SK-N-SH (cell line): ENCODE measurements at regions not wholly inside any gene's neighbourhood (a gene's known extent, or its start where the extent isn't known, plus 50 kb on each side); places are given as distances from the start of the nearest gene placed in this dataset.

Experiments
- CTCF ChIA-PET: fragments of 300-600, 350-600 bp; formaldehyde crosslinking; extraction: SDS; loops from one replicate; lab custom pipeline; 2021; lab: Yijun Ruan, JAX
- POLR2A ChIA-PET: fragments of 350-600 bp; sonication (Branson Sonifier 250); formaldehyde crosslinking; extraction: SDS; loops from one replicate; lab custom pipeline; 2020; ENCODE audit warnings: antibody characterized with exemption, inconsistent platforms; lab: Yijun Ruan, JAX
- DNase-seq: peaks from one replicate; pipeline ENCODE4 v3.0.0; 2012
- H2AFZ ChIP-seq: fragments of 200-600 bp; sonication (generic); 2 replicates; pipeline ENCODE4 v1.8.1; 2016; ENCODE audit warnings: antibody characterized with exemption, mild to moderate bottlenecking, low read depth
- H3F3A ChIP-seq: fragments of 200-600 bp; sonication (generic); replicated peaks from 2 replicates; pipeline ENCODE3; 2016; ENCODE audit warnings: antibody characterized with exemption, mild to moderate bottlenecking; ENCODE audit not compliant: insufficient read depth
- H3K27ac ChIP-seq, 2 experiments: fragments of 200-500 bp in 1 of 2; fragments of 200-600 bp in 1 of 2; sonication (Bioruptor generic) in 1 of 2; sonication (generic), shearing (Covaris generic) in 1 of 2; 2 replicates each; pipeline versions ENCODE4 v1.5.1 to v1.6.1; 2014 to 2016; ENCODE audit warnings: low read depth in 2 of 2, inconsistent platforms in 1 of 2, low read length in 1 of 2, mild to moderate bottlenecking in 1 of 2, mixed read lengths in 1 of 2
- H3K27me3 ChIP-seq: fragments of 200-600 bp; sonication (generic), shearing (Covaris generic); 2 replicates; pipeline ENCODE4 v1.6.1; 2016; ENCODE audit warnings: mixed run types; ENCODE audit not compliant: insufficient read depth
- H3K36me3 ChIP-seq, 2 experiments: fragments of 200-500 bp in 1 of 2; fragments of 200-600 bp in 1 of 2; sonication (Bioruptor generic) in 1 of 2; sonication (generic) in 1 of 2; replicated peaks in 1 of 2; 2 replicates each; pipeline versions ENCODE3 to v1.5.1; 2014 to 2016; ENCODE audit warnings: low read length in 1 of 2, mild to moderate bottlenecking in 1 of 2; ENCODE audit not compliant: insufficient read depth in 2 of 2, control insufficient read depth in 1 of 2
- H3K4me1 ChIP-seq, 2 experiments: fragments of 200-500 bp in 1 of 2; fragments of 200-600 bp in 1 of 2; sonication (Bioruptor generic) in 1 of 2; sonication (generic), shearing (Covaris generic) in 1 of 2; 2 replicates each; pipeline versions ENCODE4 v1.5.1 to v1.6.1; 2014 to 2016; ENCODE audit warnings: low read depth in 1 of 2, low read length in 1 of 2, mixed run types in 1 of 2; ENCODE audit not compliant: insufficient read depth in 2 of 2, control insufficient read depth in 1 of 2
- H3K4me2 ChIP-seq: fragments of 200-600 bp; sonication (generic), shearing (Covaris generic); 2 replicates; pipeline ENCODE4 v1.6.1; 2017; ENCODE audit warnings: mixed run types
- H3K4me3 ChIP-seq, 2 experiments: fragments of 200-500 bp in 1 of 2; fragments of 200-600 bp in 1 of 2; sonication (Bioruptor generic) in 1 of 2; sonication (generic), shearing (Covaris generic) in 1 of 2; 2 replicates each; pipeline versions ENCODE4 v1.5.1 to v1.8.1; 2014 to 2016; ENCODE audit warnings: low read depth in 2 of 2, inconsistent platforms in 1 of 2, low read length in 1 of 2, mild to moderate bottlenecking in 1 of 2, mixed read lengths in 1 of 2, moderate library complexity in 1 of 2
- H3K79me2 ChIP-seq: fragments of 200-600 bp; sonication (generic); 2 replicates; pipeline ENCODE4 v1.8.1; 2017; ENCODE audit warnings: mild to moderate bottlenecking; ENCODE audit not compliant: insufficient read depth
- H3K9ac ChIP-seq: fragments of 200-600 bp; sonication (generic); 2 replicates; pipeline ENCODE4 v1.6.1; 2017; ENCODE audit warnings: mixed run types
- H3K9me2 ChIP-seq: fragments of 200-600 bp; sonication (generic); 2 replicates; pipeline ENCODE4 v1.6.1; 2017; ENCODE audit warnings: mixed run types
- H3K9me3 ChIP-seq: fragments of 200-600 bp; sonication (generic); 2 replicates; pipeline ENCODE4 v1.6.1; 2017; ENCODE audit warnings: mixed run types, mild to moderate bottlenecking, moderate library complexity
- H4K20me1 ChIP-seq: fragments of 200-600 bp; sonication (generic); 2 replicates; pipeline ENCODE4 v1.6.1; 2017; ENCODE audit warnings: mild to moderate bottlenecking, mixed run types; ENCODE audit not compliant: insufficient read depth
- CTCF ChIP-seq: fragments of 200-600 bp; sonication (generic); IDR thresholded peaks from 2 replicates; pipeline ENCODE4 v1.6.1; 2017; ENCODE audit warnings: antibody characterized with exemption, mild to moderate bottlenecking, moderate library complexity
- FOXM1 ChIP-seq: IDR thresholded peaks from 2 replicates; pipeline ENCODE4 v1.4.0; 2012; ENCODE audit warnings: low read depth, mild to moderate bottlenecking
- MEF2A ChIP-seq: IDR thresholded peaks from 2 replicates; pipeline ENCODE4 v1.4.0; 2012; ENCODE audit warnings: low read depth, borderline replicate concordance
- RCOR1 ChIP-seq: fragments of 150-350 bp; IDR thresholded peaks from 2 replicates; pipeline ENCODE4 v1.6.1; 2017; ENCODE audit warnings: antibody characterized with exemption, low read length
- REST ChIP-seq: IDR thresholded peaks from 2 replicates; pipeline ENCODE4 v1.6.1; 2012; ENCODE audit warnings: mild to moderate bottlenecking, low read depth, low read length, moderate library complexity
- RFX5 ChIP-seq: IDR thresholded peaks from 2 replicates; pipeline ENCODE4 v1.6.1; 2012; ENCODE audit warnings: mild to moderate bottlenecking, improper control_type of control experiment, low read length
- RXRA ChIP-seq: IDR thresholded peaks from 2 replicates; pipeline ENCODE4 v1.4.0; 2012; ENCODE audit warnings: low read depth, mild to moderate bottlenecking, borderline replicate concordance
- TCF12 ChIP-seq: IDR thresholded peaks from 2 replicates; pipeline ENCODE4 v1.4.0; 2012
- WGBS: methylation state at CpG from one replicate; pipeline ENCODE4 v1.1.6; 2017; ENCODE audit warnings: low lambda C conversion rate; 5-methylcytosine and 5-hydroxymethylcytosine counted together
- TF ChIP-seq, protein P1 (sequence below): fragments of 150-350 bp; IDR thresholded peaks from 2 replicates; pipeline ENCODE4 v1.6.1; 2017; ENCODE audit warnings: antibody characterized with exemption, low read length, low read depth, borderline replicate concordance

- CTCF ChIA-PET = interaction anchor here (0.8 kb wide), 1 partner anchor 30 kb away, joined by 3 read pairs; no protein-coding TSS in a partner anchor
- H3F3A ChIP-seq = peaks cover 22% of the 10 kb centered on the region
- H3K9ac ChIP-seq = peak overlapping the region; percentile 63; the same call in 1 of the 2 replicates
- POLR2A ChIA-PET = no interaction called here
- no peak overlapping the region for H3K4me3 ChIP-seq
- H2AFZ ChIP-seq = peak overlapping the region; percentile 32; the same call in 1 of the 2 replicates
- 81% methylated on average over 5 of the region's 5 CpGs for WGBS
- no peaks in the 10 kb centered on the region for H4K20me1 ChIP-seq
- H3K79me2 ChIP-seq = no peaks in the 10 kb centered on the region
- peak overlapping the region in 1 of 2 experiments; percentile 97; a peak in 2 of 4 replicates for H3K27ac ChIP-seq
- no peak for DNase-seq
- no peaks in the 10 kb centered on the region for H3K36me3 ChIP-seq
- no peaks in the 10 kb centered on the region for H3K27me3 ChIP-seq
- no peaks in the 10 kb centered on the region for H3K9me2 ChIP-seq
- peak; percentile 47 for TF ChIP-seq CTCF
- TF ChIP-seq, protein P1, sequence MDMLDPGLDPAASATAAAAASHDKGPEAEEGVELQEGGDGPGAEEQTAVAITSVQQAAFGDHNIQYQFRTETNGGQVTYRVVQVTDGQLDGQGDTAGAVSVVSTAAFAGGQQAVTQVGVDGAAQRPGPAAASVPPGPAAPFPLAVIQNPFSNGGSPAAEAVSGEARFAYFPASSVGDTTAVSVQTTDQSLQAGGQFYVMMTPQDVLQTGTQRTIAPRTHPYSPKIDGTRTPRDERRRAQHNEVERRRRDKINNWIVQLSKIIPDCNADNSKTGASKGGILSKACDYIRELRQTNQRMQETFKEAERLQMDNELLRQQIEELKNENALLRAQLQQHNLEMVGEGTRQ = no peak
- TF ChIP-seq, all 33 proteins: peak for 1
- Histone ChIP-seq H3K4me2 (peak overlapping the region; percentile 41; the same call in 1 of the 2 replicates), H3K9me3 (peaks cover 5% of the 10 kb centered on the region; the same call in 1 of the 2 replicates), H3K4me1 (peaks cover 0 to 5% of the 10 kb centered on the region in 2 experiments; a peak in 1 of 4 replicates)
These were observed 316.0 kb upstream of the ADGRL4 start for GRCh38 chr1:79322511-79323027.

GRCh38 chr1:79312438-79312837 is 305.9 kb upstream of the ADGRL4 start:
- no peaks in the 10 kb centered on the region for H3K79me2 ChIP-seq
- H3K27ac ChIP-seq = no peak overlapping the region
- no peak for DNase-seq
- TF ChIP-seq RXRA (no peak), TCF12 (no peak), MEF2A (no peak), REST (no peak), FOXM1 (no peak), RFX5 (no peak), RCOR1 (no peak)
- TF ChIP-seq, protein P1 = no peak
- ChIA-PET CTCF (interaction anchor here (0.6 to 1.5 kb wide), 3 partner anchors 11 to 1023 kb away, joined by 3 to 4 read pairs (median 3); no protein-coding TSS in a partner anchor), POLR2A (no interaction called here)
- H3K36me3 ChIP-seq = no peaks in the 10 kb centered on the region
- no peak overlapping the region for H3K4me3 ChIP-seq
- H4K20me1 ChIP-seq = no peaks in the 10 kb centered on the region
- no peaks in the 10 kb centered on the region for H3F3A ChIP-seq
- H3K27me3 ChIP-seq = no peaks in the 10 kb centered on the region
- no peaks in the 10 kb centered on the region; a peak in 1 of 4 replicates for H3K4me1 ChIP-seq
- H3K9me3 ChIP-seq = no peaks in the 10 kb centered on the region
- H3K9me2 ChIP-seq = no peaks in the 10 kb centered on the region
- H3K9ac ChIP-seq = no peak overlapping the region
- H2AFZ ChIP-seq = no peak overlapping the region
- no peak overlapping the region for H3K4me2 ChIP-seq
